NCI-H1436 (cell line): ENCODE measurements at regions not wholly inside any gene's neighbourhood (a gene's known extent, or its start where the extent isn't known, plus 50 kb on each side); places are given as distances from the start of the nearest gene placed in this dataset.
"Not testable (repeated sequence)": the region's sequence is repeated elsewhere in the genome, so short reads cannot be mapped to it uniquely, and the experiment has no call there.

ENCODE experiments used
- DNase-seq: peaks from one replicate; lab custom pipeline; 2025; lab: John Stamatoyannopoulos, UW

GRCh38 chr2:9708683-9709538 lies 78.1 kb upstream of the YWHAQ start:
- DNase-seq: no peak

DNA sequence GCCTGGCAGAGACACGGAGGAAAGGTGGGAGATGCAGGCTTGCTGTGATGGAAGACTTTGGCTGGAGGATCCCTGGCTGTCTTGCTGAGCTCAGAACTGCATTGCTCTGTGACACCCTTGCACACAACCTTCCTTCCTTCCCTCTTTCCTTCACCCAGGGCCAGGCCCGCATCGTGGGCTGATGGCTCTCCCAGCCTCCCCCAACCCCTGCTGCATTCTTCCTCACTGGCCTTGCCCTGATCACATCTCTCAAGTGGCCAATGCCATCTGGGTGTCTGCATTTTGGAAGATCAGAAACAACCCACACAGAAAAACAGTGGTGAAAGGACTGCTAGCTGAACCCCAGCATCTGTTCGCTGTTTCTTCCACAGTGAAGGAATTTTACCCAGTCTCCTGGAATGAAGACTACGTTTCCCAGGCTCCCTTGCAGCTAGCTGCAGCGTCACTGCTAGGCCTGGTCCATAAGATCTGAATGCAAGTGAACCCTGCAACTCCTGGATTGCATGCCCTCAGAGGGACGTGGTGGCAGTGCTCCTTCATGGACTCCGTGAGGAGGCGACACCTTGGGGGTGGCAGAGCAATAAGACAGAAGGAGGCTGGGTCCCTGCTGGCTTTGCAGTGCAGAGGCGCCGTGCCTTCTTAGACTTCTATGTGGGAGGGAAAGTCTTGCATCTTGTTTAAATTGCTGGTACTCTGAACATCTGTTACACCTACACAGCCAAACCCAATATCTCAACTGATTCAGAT lies 78.9 kb upstream of the YWHAQ start:
- no peak for DNase-seq

GRCh38 chr2:9710311-9710710 lies 79.5 kb upstream of the YWHAQ start:
- no peak for DNase-seq

GRCh38 chr2:9712263-9712662 lies 81.5 kb upstream of the YWHAQ start:
- no peak for DNase-seq

DNA sequence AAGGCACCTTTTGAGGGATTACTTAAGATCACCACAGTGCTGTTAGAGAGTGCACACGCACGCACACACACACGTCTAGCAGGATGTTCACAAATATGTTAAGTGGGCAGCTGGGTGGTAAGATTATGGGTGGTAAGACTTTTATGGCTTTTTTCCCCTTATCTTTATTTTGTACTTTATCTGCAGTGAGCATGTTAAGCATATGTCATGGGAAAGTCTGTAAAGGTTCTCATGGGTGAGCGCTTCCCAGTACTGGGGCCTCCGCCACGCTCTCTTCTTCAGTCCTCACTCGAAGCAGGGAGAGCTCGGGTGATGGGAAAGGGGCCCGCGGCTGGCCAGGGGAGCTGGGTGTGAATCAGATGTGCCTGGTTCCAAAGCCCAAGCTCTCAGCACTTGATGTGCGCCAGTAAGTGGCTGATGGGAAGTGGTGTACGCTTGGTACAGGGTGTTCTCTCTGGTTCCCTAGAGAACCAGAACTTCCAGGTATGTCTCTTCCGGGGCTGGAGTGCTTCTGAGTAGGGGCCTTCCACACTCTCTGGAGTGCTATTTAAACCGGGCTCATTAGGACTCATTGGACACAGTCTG lies 83.9 kb upstream of the YWHAQ start:
- no peak for DNase-seq

DNA sequence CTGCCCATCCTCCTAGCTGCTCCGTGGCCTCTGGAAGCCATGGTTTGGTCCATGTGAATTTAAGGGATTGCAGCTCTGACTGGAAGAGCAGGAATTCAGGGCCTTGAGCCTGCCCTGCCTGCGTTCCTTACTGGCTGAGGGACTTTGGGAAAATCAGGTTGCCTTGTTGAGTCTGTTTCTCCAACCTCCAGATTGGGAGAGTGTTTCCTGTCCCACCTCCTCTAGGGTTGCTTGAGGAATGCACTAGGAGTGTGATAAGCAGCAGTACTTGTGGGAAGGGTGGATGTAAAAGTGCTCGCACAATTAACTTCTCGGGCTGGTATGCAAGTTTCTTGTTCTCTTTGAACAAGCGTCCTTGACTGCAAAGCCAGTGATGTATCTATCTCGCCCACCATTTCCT lies 84.4 kb upstream of the YWHAQ start:
- DNase-seq: no peak

GRCh38 chr2:9717886-9718451 lies 87.2 kb upstream of the YWHAQ start:
- DNase-seq: no peak

- DNase-seq: peak; percentile 87
Measured at GRCh38 chr2:9720352-9721093, 89.7 kb upstream of the YWHAQ start.

- DNase-seq: no peak
Measured at GRCh38 chr2:9721344-9721743, 90.5 kb upstream of the YWHAQ start.

- no peak for DNase-seq
Measured at GRCh38 chr2:9722451-9722850, 91.7 kb upstream of the YWHAQ start.

- DNase-seq: no peak
Measured at GRCh38 chr2:9724565-9724964, 93.8 kb upstream of the YWHAQ start.

DNA sequence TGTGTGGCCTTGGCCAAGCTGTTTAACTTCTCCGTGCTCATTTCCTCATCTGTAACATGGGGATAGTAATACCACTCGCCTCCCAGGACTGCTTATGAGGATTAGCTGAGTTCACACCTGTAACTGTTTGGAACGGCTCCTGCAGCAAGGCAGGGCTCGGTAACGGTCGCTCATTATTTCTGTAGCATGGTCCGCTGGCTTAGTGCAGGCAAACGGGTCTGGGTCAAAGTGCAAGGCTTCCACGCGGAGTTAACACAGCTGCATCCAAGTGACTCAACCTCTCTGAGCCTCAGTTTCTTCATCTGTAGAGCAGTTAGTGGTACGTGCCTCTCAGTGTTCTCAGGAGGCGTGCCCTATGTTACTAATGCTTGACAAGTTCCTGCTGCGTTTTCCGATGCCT lies 94.3 kb upstream of the YWHAQ start:
- no peak for DNase-seq

GRCh38 chr2:9726016-9726415 lies 95.2 kb upstream of the YWHAQ start:
- DNase-seq: not testable (repeated sequence)

DNA sequence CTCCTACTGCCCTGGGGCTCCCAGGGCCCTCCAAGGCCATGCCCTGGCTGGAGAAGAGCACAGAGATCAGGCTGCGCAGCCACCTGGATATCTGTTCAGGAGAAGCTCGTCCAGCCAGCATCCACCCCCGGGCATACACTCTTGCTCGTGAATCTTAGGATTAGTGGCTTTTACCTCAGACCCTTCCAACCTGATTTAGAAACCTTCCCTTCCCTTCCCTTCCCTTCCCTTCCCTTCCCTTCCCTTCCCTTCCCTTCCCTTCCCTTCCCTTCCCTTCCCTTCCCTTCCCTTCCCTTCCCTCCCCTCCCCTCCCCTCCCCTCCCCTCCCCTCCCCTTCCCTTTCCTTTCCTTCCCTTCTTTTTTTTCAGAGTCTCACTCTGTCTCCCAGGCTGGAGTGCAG lies 99.7 kb upstream of the YWHAQ start:
- DNase-seq: not testable (repeated sequence)

- DNase-seq: no peak
Measured at GRCh38 chr2:9732824-9733223, 102.0 kb upstream of the YWHAQ start.

- DNase-seq: no peak
Measured at GRCh38 chr2:9734308-9734707, 103.5 kb upstream of the YWHAQ start.

- no peak for DNase-seq
Measured at GRCh38 chr2:9735335-9735734, 104.5 kb upstream of the YWHAQ start.

DNA sequence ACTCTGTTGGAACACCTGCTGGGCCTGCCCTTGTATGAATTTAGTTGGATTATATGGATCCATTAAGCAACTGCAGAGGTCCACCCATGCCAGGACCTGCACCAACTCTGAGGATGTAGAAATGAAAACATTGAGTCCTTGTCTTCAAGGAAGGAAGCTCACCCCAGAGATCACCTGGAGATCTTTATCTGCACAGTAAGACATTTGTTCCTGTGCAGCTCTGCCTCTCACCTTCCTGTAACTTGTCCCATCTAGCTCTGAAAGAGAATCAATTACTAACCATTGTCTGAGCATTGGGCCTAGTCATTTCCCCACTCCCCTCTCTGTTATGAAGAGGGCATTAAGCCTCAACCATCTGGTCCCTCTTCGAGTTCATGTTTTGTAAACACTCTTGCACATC lies 105.2 kb upstream of the YWHAQ start:
- no peak for DNase-seq

DNA sequence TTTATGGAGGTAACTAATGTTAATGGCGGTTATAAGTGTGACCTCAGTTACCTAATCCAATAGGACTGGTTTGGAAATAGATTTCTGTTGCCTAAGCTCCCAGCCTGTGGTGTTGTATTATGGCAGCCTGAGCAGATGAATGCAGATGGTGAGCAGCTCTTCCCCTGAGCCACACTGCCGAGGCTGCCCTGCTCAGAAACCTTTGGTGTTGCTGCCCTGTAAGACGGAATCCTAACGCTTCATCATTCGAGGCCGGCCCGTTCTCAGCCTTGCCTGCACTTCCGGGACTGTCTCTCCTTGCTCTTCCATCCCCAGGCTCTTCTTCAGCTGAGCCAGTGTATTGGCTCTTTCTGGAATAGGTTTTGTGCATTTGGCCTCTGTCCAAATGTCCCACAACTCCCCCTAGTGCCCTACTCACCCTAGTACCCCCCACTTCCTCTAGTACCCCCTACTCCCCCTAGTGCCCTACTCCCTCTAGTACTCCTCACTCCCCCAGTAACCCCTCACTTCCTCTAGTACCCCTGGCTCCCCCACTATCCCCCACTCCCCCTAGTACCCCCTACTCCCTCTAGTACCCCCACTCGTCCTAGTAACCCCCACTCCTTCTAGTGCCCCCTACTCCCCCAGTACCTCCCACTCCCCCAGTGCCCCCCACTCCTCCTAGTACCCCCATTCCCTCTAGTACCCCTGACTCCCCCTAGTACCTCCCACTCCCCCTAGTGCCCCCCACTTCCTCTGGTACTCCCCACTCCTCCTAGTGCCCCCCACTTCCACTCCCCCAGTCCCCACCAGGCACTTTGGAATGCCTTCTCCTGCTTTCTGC lies 106.0 kb upstream of the TAF1B start:
- no peak for DNase-seq

GRCh38 chr2:9738062-9738461 lies 105.2 kb upstream of the TAF1B start:
- DNase-seq: no peak
